HG03159 (cell line): ENCODE measurements at regions not wholly inside any gene's neighbourhood (a gene's known extent, or its start where the extent isn't known, plus 50 kb on each side); places are given as distances from the start of the nearest gene placed in this dataset.

ENCODE experiments used
- ATAC-seq: cut with Tn5 transposase; IDR thresholded peaks from one replicate; pipeline ENCODE4 v1.9.1; 2021; ENCODE audit warnings: mild to moderate bottlenecking, moderate library complexity; ENCODE audit not compliant: unreplicated experiment

DNA sequence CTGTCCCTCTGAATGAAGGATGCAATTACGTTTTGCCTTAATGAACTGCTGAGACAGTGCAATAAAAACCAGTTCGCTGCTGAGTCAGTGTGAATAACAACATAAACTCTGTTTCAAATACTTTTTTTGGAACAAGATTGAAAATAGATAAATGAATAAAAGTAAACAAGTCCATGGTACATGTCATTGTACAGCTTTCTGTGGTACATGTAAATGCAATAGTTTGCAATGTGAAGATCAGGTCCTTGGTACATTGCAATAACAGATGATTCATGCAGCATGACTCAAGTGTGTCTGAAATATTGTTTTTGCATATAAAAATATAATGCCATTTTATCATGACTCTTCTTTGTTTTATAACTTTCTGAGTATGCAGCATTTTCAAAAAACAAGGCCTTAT is 193.4 kb upstream of the PACRGL start:
- ATAC-seq = no peak

DNA sequence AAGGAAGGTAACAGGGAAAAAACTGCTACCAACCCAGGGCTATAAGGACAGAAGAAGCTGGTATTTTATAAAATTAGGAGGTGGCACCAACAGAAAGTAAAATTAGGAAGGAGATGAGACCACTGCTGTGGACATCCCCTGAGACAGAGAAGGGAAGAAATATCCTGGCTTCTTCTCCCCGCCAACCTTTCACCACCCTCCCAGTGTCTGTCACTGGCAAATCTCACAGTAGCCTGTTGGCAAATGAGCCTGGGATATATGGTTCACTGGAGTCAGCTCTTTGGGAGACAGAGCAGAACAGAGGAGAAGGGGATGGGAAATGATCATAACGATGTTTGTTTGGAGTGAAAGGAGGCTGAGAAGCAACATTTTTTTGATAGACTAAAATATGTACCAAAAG is 190.9 kb upstream of the PACRGL start:
- no peak for ATAC-seq

DNA sequence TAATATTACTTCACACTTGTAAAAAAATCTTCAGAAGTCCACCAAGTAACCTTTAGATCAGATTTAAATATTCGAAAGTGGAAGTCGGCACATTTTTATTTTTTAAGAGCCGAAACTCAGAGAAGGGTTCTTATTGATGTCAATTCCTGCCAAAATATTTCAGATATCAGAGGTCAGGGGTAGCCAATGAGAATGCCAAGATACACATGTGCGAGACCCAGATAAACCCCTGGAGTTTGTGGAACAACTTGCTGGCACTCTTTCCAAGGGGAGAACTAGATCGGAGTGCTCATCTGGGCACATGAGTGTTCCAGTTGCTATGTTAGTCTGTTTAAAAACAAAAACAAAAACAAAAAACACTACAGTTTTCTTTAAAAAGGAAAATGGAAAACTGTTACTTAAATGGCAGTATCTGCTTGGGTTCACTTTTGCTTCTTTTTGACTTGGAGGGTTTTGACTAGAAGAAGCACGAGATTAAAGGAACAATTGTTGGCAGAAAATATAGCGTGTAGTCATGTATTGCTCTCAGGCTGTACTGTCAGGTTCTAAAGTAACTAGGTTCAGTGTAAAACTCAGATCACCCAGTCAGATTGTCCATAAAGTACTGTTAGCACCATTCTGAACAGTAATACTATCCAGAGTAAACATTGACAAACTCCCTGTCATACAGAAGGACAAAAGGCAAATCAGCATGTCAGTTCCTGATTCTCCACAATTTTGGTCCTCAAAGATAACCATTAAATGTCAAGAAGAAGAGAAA is 188.0 kb upstream of the PACRGL start:
- ATAC-seq = no peak

DNA sequence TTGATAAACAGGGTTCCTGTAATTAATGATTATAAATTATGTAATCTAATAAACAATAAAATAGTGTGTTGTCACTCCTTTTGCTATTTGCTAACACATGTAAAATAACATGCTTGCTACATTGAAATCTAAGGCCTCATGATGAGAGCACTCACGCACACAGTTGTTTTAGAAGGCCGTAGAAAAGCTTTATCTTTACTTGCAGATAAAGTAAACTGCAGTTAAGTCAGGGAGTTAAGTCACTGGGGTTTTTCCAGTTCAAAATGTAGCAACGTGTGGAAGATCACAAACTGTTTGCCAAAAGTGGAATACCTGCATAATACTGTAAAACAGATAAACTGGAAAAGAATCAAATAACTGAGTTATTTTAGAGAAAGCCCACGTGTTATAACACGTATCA is 187.3 kb upstream of the PACRGL start:
- ATAC-seq = no peak

DNA sequence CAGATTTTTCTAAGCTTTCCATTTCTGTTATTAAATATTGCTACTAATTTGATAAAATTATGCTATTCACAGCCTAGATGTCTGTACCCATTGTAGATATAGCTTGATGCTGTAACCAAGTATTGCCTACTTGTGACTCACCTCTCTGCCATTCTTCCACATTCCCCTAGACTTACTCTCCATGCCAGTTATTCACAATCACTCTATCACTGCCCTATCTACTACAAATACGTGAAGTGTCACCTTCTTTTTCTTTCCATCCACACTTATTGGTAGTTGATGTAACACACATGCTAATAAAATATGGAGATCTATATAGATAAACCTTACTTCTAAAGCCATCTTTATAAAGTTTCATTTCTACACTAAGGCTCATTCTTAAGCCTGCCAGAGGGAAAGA is 179.4 kb upstream of the PACRGL start:
- ATAC-seq = no peak

DNA sequence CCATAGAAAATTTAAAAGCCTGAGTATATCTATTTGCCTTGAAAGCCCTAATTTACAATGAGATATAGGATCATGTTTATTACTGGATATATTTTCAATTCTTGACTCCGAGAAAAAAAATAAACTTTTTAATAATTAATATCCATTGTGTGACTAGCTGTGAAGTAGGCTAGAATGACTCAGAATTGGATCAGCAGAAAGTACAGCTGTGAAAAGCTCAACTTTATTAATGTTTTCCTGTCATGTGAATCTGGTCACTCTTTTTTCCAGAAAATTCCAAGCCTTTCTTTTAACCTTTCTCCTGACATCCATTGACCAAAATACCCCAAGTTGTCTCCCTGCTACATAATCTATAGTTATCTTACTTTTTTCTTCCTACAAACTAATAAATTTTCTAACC is 171.8 kb upstream of the PACRGL start:
- ATAC-seq = no peak

DNA sequence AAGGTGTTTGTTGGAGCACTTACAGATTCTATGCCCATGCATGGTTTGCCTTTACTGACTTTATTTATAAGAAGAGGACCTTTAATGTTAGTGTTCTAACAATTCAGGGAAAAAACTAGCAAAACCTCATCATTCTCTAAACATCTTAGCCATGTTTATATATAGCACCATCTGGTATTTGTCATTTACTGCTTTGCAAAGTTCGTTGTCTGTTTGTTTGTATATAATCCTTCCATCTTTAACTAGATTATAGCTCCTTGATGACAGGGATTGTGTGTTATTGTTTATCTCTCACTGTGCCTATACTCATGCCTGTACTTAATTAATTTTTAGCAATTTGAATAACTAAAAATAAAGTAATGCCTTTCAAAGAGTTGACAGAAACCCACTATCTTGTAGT is 170.6 kb upstream of the PACRGL start:
- ATAC-seq = no peak

DNA sequence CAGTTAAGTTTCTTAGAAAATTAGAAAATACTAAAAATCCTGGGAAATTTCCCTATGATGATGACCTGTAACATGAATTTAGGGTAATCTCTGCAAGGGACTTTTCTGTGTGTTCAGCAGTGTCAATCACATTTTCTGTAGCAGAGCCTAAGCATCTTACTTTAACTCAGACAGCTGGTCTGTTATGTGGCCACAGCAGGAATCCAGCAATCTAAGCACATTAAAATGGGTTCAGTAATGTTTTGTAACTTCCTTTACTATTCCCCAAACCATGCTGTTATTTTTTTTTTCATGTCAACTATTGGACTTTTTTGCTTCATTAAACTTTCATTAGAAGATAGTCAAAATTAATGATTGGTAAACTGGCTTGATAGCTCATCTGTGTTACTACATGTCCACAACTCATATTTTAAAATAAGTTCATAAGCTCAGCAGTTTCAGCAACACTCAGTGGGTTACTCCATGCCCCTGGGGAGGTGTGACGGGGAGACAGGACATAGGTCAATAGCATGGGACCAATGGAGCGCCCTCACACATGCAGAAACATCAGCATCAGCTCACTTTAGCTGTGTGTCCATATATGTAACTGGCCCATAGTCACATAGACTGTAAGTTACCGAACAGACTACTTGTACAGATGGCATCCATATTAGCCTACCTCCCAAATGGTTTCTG is 168.0 kb upstream of the PACRGL start:
- ATAC-seq = no peak

DNA sequence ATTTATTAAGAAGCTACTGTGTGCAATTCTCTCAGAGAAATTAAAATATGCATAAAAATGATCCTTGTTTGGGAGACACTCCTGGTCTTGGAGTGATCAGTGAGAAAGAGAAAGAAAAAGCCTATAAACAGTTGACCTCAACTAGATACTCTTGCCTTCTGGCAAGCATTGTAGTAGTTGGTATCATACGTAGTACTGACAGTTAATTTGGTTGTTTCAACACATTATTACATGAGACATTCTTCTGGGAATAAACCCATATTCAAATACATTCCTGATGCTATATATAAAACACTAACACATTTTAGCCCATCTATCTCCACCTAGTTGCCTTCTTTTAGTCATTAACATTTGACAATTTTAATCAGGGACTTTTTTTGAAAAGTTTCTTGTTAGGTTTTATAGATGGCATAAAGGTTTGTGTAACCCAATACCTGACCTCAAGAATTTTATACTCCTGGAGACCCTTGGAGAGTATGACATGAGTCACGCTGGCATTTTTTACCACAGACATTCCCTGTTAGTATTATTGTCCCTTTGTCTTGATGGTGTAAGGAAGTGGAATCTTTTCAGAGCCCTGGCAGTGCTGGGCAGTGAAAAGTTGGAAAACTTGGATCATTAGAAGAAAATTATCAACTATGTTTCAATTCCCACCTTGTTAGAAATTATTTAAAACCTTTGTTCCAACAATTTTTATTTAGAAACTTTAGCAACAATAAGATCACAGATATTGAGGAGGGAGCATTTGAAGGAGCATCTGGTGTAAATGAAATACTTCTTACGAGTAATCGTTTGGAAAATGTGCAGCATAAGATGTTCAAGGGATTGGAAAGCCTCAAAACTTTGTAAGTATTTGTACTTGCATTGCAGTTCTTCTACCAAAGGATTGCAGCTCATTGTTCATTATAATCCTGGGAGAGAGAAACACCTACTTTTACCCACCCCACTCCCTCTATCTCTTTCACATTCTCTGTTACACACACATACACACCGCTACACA is 167.1 kb upstream of the PACRGL start:
- no peak for ATAC-seq

DNA sequence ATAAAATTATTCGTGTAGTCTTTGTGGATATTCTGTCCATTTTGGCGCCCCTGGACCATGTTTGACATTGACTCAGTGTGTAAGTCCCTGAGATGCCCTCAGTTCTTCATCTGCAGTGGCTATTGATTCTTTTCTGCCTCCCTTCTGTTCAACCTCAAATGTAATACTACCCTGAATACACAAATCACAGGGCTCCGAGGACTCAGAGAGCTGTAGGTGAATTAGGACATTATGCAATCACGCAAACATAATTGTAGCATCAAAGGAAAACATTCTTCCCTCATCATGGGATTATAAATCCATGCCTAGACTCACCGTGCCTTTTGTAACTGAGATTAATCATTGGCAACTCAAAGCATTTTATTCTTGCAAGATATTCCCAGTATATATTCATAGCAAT is 161.4 kb upstream of the PACRGL start:
- ATAC-seq = no peak

DNA sequence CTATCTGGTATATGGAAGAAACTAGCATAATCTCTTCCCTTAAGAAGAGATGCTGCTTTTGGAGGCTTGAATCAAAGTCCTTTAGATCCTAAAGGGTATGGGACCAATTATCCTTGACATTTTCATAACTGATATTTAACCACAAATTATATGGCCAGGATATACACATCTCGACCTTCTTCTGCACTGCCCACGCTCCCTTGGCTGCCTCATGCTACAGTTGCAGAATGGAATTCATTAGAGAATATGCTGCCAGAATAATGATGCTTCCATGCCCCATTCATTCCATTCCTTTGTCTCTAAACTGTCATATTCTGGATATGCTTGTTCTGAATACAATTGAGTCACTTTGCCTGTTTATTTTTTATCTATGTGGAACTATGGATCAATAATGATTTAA is 157.1 kb upstream of the PACRGL start:
- no peak for ATAC-seq

DNA sequence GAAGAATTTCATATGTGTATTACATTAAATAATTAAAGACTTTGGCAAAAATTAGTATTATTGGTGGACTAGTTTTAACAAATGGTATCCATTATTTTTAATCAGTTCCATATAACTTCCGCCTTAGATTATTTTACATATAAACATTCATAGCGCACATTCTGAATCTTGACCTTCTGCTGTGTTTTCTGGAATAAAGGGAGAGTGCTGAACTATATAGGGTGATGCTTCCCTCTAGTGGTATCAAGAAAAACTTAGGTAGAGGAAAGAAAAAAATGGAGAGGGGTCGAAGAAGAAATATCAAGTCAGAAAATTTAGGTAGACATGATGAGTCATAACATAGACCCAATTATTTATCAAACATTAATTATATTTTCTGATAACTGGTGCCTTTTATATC is 155.6 kb upstream of the PACRGL start:
- ATAC-seq = no peak

DNA sequence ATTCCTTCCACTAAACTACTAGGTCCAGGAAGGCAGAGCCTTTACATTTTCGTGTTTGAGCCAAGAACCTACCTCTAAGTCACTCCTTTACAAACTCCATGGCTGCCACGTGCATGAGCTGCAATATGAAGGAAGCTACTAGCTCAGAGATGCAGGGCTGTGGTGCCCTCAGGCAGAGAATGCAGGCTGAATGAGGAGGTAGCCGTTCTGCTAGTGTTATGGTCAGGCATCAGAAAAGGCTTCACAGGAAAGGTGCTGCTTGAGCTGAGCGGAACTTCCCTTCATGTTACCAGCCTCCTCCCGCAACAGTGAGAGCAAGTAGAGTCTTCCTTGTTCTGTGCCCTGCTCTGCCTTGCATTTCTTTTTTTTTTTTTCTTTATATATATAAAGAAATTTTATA is 148.3 kb upstream of the PACRGL start:
- ATAC-seq = no peak

DNA sequence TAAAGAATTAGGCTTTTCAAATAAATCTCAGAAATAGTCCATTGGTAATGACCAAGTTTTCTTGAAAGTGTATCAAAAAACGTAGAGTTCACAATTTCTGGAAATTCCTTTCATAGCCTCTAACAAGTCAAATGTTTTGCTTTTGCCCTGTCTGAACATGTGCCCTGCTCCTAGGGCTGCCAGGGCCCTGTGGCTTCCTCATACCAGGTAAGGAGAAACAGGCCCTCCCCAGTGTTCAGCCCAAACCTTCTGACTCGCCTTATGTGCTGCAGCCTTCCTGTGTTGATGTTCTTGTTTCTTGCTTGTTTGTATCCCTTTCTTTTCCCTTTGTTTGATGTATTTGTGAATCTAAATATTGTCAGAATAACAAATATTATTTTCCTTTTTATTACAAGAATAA is 146.1 kb upstream of the PACRGL start:
- ATAC-seq = no peak

DNA sequence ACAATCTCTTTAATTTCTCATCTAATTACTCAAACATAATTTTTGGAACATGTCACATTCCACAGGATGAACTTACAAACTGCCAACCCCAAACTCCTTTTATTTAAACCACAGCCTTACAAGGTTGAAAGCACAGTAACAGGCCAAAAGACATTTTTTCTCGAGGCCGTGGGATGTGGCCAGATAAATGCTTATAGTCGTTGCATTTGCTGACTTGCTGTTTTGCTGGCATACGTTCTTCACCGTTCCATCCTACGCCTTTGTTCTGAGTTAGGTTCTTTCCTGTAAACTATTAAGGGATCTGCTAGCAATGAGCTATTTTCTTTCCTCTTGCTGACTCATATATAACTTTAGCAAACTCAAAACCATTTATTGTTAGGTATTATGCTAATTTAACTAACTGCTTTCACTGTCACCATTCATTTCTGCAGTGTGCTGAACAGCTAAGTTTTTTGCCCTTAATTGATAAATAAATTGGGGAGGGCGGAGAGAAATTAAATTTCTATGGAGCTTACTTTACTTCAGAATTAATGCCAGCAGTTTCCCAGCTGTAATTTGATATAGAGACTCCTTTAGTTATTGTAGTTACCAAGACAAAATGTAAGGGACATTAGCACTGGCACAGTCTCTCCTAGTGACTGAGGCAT is 135.1 kb upstream of the PACRGL start:
- no peak for ATAC-seq

DNA sequence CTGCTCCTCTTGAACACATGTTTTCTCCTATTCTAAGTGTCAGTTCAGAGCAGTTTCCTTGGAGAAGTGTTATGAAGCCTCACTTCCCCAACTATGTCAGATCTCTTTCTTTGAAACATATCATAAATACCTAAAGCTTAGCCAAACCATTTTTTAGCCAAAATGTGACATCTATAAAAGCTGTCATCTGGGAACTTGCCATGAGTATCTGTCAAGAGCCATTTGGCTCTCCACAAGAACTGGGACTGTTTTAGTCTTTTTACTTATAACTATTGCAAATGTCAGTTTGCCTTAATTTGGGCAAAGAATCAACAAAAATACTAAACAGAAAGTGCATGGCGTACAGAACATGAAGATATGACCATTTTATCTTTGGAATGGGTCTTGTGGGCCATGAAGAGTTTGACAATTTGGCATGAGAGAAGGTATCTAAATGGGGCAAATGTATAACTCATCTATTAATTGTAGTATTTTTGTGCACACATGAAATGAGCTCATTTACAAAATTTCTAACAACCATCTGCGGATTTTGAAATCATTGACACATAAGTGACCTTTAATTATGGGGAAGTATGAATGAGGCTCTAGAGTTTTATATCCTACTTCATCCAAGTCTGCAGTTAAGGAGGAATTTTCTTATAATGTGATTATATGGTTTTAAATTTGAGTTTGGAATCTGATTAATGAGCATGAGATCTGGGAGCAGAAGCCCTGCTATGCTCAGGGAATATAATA is 129.1 kb upstream of the PACRGL start:
- no peak for ATAC-seq

DNA sequence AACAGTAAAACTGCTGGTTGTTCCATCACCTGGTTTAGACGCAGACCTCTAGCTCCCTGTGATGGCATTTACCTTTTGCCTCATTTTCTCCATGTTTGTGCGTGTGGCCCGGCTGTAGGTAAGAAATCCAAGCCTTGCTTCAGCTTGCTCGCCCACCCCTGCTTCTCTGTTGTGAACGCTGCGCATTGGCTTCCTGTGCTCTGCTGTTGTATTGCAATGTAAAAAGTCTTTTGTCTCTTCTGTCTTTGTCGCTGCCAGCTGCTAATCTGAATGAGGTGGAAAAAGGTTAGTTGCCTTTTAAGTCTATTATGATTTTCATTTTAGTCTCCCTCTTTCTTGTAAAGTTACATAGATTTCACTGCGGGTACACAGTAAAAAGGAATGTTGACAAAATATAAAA is 127.3 kb upstream of the PACRGL start:
- ATAC-seq = no peak

DNA sequence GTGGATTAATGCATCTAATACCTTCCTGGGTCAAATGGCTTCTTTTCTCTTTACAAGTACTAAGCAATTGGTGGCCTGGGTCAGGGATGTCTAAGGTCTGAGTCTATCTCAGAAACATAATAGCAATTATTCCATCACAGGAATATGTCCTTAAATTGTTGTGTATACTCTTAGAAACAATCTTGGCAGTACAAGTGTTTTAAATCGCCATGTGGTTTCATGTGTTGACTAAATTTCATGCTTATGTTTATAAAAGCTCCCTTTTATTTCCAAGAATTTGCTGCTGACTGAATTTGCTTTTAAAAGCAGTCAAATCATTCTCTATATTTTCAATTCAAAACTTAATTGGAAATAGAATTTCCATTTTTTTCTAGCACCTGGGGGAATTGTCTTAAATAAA is 125.3 kb upstream of the PACRGL start:
- ATAC-seq = no peak

DNA sequence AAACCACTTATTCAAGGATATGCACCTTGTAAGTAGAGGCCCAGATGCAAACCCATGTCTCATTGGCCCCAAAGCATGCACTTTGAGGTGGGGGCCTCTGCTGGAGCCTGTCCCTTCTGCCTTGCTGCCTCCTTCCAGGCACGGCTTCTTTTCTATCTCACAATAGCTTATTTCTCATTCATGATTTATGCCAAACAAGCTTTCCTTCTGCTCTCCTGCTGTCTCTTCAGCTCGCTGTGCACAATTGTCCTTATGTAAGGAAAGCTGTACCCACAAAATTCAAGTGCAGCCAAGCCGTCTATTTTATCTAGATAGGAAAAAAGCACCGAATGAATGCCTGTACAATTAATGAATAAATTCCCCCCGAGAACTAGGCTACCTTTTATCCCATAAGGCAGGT is 124.8 kb upstream of the PACRGL start:
- no peak for ATAC-seq

DNA sequence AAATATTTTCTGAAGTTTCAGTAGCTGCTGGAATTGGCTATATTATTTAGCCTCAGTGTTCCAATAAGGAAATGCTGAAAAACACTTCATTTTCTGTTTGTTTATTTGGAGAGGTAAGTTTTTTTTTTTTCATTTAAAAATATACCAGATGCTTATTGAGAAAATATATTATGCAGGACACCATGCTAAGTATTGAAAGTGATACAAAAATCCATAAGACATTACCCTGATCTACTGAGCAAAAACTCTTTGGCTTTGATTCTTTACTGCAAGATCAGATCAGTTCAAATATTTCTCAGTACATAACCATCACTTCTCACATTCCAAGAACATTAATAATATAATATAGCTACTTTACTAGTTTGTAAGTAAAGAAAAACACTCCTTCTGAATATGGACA is 123.4 kb upstream of the PACRGL start:
- ATAC-seq = no peak
